OCI-LY1 (cell line): ENCODE measurements at regions not wholly inside any gene's neighbourhood (a gene's known extent, or its start where the extent isn't known, plus 50 kb on each side); places are given as distances from the start of the nearest gene placed in this dataset.

Experiments
- H2AFZ ChIP-seq: fragments of 200-600 bp; sonication (generic), shearing (Covaris generic); 2 replicates; pipeline ENCODE4 v1.6.0; 2014; ENCODE audit warnings: antibody characterized with exemption, mild to moderate bottlenecking, low read length
- H3F3A ChIP-seq: fragments of 200-600 bp; sonication (generic), shearing (Covaris generic); 2 replicates; pipeline ENCODE4 v1.6.0; 2014; ENCODE audit warnings: mild to moderate bottlenecking, antibody characterized with exemption, low read length, moderate library complexity; ENCODE audit not compliant: insufficient read depth
- H3K27ac ChIP-seq: fragments of 200-600 bp; sonication (generic); 2 replicates; pipeline ENCODE4 v1.5.1; 2014; ENCODE audit warnings: low read length, mixed run types, mild to moderate bottlenecking, low read depth; ENCODE audit not compliant: poor library complexity, severe bottlenecking
- H3K27me3 ChIP-seq: fragments of 200-600 bp; sonication (generic); 2 replicates; pipeline ENCODE4 v1.6.0; 2014; ENCODE audit warnings: antibody characterized with exemption, mild to moderate bottlenecking, low read length, moderate library complexity; ENCODE audit not compliant: insufficient read depth
- H3K36me3 ChIP-seq: fragments of 200-600 bp; sonication (generic); 2 replicates; pipeline ENCODE4 v1.6.1; 2014; ENCODE audit warnings: mild to moderate bottlenecking, antibody characterized with exemption, low read length, moderate library complexity, mixed read lengths; ENCODE audit not compliant: insufficient read depth
- H3K4me1 ChIP-seq: fragments of 200-600 bp; sonication (generic); 2 replicates; pipeline ENCODE4 v1.5.1; 2014; ENCODE audit warnings: mild to moderate bottlenecking, low read length, moderate library complexity; ENCODE audit not compliant: insufficient read depth, severe bottlenecking
- H3K4me2 ChIP-seq: fragments of 200-600 bp; sonication (generic), shearing (Covaris generic); 2 replicates; pipeline ENCODE4 v1.6.1; 2014; ENCODE audit warnings: low read length
- H3K4me3 ChIP-seq: fragments of 200-600 bp; sonication (generic); 2 replicates; pipeline ENCODE4 v1.5.1; 2014; ENCODE audit warnings: low read length, low read depth, mild to moderate bottlenecking, mixed read lengths; ENCODE audit not compliant: poor library complexity, severe bottlenecking
- H3K79me2 ChIP-seq: fragments of 200-600 bp; shearing (Covaris generic); 2 replicates; pipeline ENCODE4 v1.6.1; 2016; ENCODE audit warnings: mixed run types, low read length, mixed read lengths; ENCODE audit not compliant: insufficient read depth
- H3K9ac ChIP-seq: fragments of 200-600 bp; sonication (generic), shearing (Covaris generic); 2 replicates; pipeline ENCODE4 v1.6.1; 2014; ENCODE audit warnings: mild to moderate bottlenecking, low read length, mixed read lengths
- H3K9me2 ChIP-seq: fragments of 200-600 bp; sonication (generic), shearing (Covaris generic); 2 replicates; pipeline ENCODE4 v1.6.1; 2014; ENCODE audit warnings: low read depth, mild to moderate bottlenecking, low read length, mixed read lengths
- H3K9me3 ChIP-seq: fragments of 200-600 bp; shearing (Covaris generic); 2 replicates; pipeline ENCODE4 v1.6.1; 2014; ENCODE audit warnings: low read length, mixed read lengths
- H4K20me1 ChIP-seq: fragments of 200-600 bp; sonication (generic), shearing (Covaris generic); 2 replicates; pipeline ENCODE4 v1.6.0; 2016; ENCODE audit warnings: mild to moderate bottlenecking, low read length; ENCODE audit not compliant: insufficient read depth
- EZH2 ChIP-seq: fragments of 200-600 bp; sonication (generic), shearing (Covaris generic); IDR thresholded peaks from 2 replicates; pipeline ENCODE4 v1.8.0; 2017; ENCODE audit warnings: borderline replicate concordance, mixed run types, mild to moderate bottlenecking, antibody characterized with exemption, low read length, moderate library complexity, mixed read lengths
- TF ChIP-seq, protein P1 (sequence below): fragments of 200-600 bp; sonication (generic), shearing (Covaris generic); IDR thresholded peaks from 2 replicates; pipeline ENCODE4 v1.5.1; 2017; ENCODE audit warnings: mild to moderate bottlenecking, antibody characterized with exemption, low read length, moderate library complexity, mixed read lengths

- Histone ChIP-seq H3K9ac (no peak overlapping the region), H4K20me1 (no peaks in the 10 kb centered on the region), H3K4me2 (no peak overlapping the region), H3F3A (no peaks in the 10 kb centered on the region), H3K36me3 (no peaks in the 10 kb centered on the region), H3K27ac (no peak overlapping the region), H3K27me3 (0 out of 2 replicates have a peak, but pooled peaks cover 2% of the 10 kb centered on the region), H3K79me2 (no peaks in the 10 kb centered on the region), H2AFZ (no peak overlapping the region), H3K9me2 (no peaks in the 10 kb centered on the region), H3K4me3 (no peak overlapping the region), H3K9me3 (no peaks in the 10 kb centered on the region), H3K4me1 (no peaks in the 10 kb centered on the region)
- TF ChIP-seq EZH2, result no peak
- TF ChIP-seq, protein P1, sequence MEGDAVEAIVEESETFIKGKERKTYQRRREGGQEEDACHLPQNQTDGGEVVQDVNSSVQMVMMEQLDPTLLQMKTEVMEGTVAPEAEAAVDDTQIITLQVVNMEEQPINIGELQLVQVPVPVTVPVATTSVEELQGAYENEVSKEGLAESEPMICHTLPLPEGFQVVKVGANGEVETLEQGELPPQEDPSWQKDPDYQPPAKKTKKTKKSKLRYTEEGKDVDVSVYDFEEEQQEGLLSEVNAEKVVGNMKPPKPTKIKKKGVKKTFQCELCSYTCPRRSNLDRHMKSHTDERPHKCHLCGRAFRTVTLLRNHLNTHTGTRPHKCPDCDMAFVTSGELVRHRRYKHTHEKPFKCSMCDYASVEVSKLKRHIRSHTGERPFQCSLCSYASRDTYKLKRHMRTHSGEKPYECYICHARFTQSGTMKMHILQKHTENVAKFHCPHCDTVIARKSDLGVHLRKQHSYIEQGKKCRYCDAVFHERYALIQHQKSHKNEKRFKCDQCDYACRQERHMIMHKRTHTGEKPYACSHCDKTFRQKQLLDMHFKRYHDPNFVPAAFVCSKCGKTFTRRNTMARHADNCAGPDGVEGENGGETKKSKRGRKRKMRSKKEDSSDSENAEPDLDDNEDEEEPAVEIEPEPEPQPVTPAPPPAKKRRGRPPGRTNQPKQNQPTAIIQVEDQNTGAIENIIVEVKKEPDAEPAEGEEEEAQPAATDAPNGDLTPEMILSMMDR, result peak; percentile 6; the same call in 1 of the 2 replicates
Measured at GRCh38 chrX:40524423-40524822, 56.3 kb upstream of the ATP6AP2 start.

- Histone ChIP-seq H2AFZ (no peak overlapping the region), H3K4me2 (no peak overlapping the region), H3K9ac (no peak overlapping the region), H3K36me3 (no peaks in the 10 kb centered on the region), H3K4me1 (no peaks in the 10 kb centered on the region), H3K27me3 (0 out of 2 replicates have a peak, but pooled peaks cover 2% of the 10 kb centered on the region), H4K20me1 (no peaks in the 10 kb centered on the region), H3F3A (no peaks in the 10 kb centered on the region), H3K79me2 (no peaks in the 10 kb centered on the region), H3K9me2 (no peaks in the 10 kb centered on the region), H3K4me3 (no peak overlapping the region), H3K27ac (no peak overlapping the region), H3K9me3 (no peaks in the 10 kb centered on the region)
- TF ChIP-seq EZH2, result no peak
- TF ChIP-seq, protein P1, result no peak
Measured at GRCh38 chrX:40523852-40524251, 56.9 kb upstream of the ATP6AP2 start.

- Histone ChIP-seq H4K20me1 (no peaks in the 10 kb centered on the region), H3K4me1 (no peaks in the 10 kb centered on the region), H3K4me3 (no peak overlapping the region), H3K9me2 (no peaks in the 10 kb centered on the region), H3K4me2 (no peak overlapping the region), H3K36me3 (no peaks in the 10 kb centered on the region), H2AFZ (no peak overlapping the region), H3K27me3 (no peaks in the 10 kb centered on the region), H3K9ac (no peak overlapping the region), H3K27ac (no peak overlapping the region), H3K79me2 (no peaks in the 10 kb centered on the region), H3F3A (no peaks in the 10 kb centered on the region), H3K9me3 (no peaks in the 10 kb centered on the region)
- TF ChIP-seq, protein P1, result no peak
Measured at GRCh38 chrX:40521868-40522450, 58.8 kb upstream of the ATP6AP2 start.
